Left kidney (tissue), 1 donor: ENCODE measurements at regions not wholly inside any gene's neighbourhood (a gene's known extent, or its start where the extent isn't known, plus 50 kb on each side); places are given as distances from the start of the nearest gene placed in this dataset.

Experiments used
- DNase-seq: peaks from one replicate; pipeline ENCODE4 v3.0.0-alpha.2; 2013

- no peak for DNase-seq
Measured at GRCh38 chr2:860259-860855, 90.3 kb upstream of the SNTG2 start.

GRCh38 chr2:858646-859045 is 92.0 kb upstream of the SNTG2 start:
- DNase-seq: no peak

- no peak for DNase-seq
Measured at GRCh38 chr2:857937-858336, 92.7 kb upstream of the SNTG2 start.

GRCh38 chr2:857081-857480 is 93.6 kb upstream of the SNTG2 start:
- DNase-seq: no peak

GRCh38 chr2:856456-856855 is 94.2 kb upstream of the SNTG2 start:
- DNase-seq: no peak

GRCh38 chr2:856041-856440 is 94.6 kb upstream of the SNTG2 start:
- no peak for DNase-seq

- DNase-seq: no peak
Measured at GRCh38 chr2:855177-855576, 95.5 kb upstream of the SNTG2 start.

- DNase-seq: no peak
Measured at GRCh38 chr2:854460-854859, 96.2 kb upstream of the SNTG2 start.

- DNase-seq: no peak
Measured at GRCh38 chr2:853203-853870, 97.3 kb upstream of the SNTG2 start.

- no peak for DNase-seq
Measured at GRCh38 chr2:852168-852567, 98.5 kb upstream of the SNTG2 start.

- DNase-seq: no peak
Measured at GRCh38 chr2:851680-852079, 99.0 kb upstream of the SNTG2 start.

GRCh38 chr2:851078-851477 is 99.6 kb upstream of the SNTG2 start:
- DNase-seq: no peak

- no peak for DNase-seq
Measured at GRCh38 chr2:850429-850828, 100.2 kb upstream of the SNTG2 start.

GRCh38 chr2:848099-848498 is 102.5 kb upstream of the SNTG2 start:
- DNase-seq: no peak

- DNase-seq: no peak
Measured at GRCh38 chr2:847669-848068, 103.0 kb upstream of the SNTG2 start.

- no peak for DNase-seq
Measured at GRCh38 chr2:844715-845114, 105.9 kb upstream of the SNTG2 start.

- no peak for DNase-seq
Measured at GRCh38 chr2:842151-842803, 108.4 kb upstream of the SNTG2 start.

GRCh38 chr2:841036-841435 is 109.6 kb upstream of the SNTG2 start:
- DNase-seq: no peak

- no peak for DNase-seq
Measured at GRCh38 chr2:834233-834632, 116.4 kb upstream of the SNTG2 start.

- DNase-seq: no peak
Measured at GRCh38 chr2:833180-833579, 117.5 kb upstream of the SNTG2 start.

- no peak for DNase-seq
Measured at GRCh38 chr2:832635-833034, 118.0 kb upstream of the SNTG2 start.

GRCh38 chr2:831622-832021 is 119.0 kb upstream of the SNTG2 start:
- DNase-seq: no peak

- no peak for DNase-seq
Measured at GRCh38 chr2:831225-831536, 119.5 kb upstream of the SNTG2 start.
